SK-N-SH (cell line): ENCODE measurements at regions not wholly inside any gene's neighbourhood (a gene's known extent, or its start where the extent isn't known, plus 50 kb on each side); places are given as distances from the start of the nearest gene placed in this dataset.

Experiments
- CTCF ChIA-PET: fragments of 300-600, 350-600 bp; formaldehyde crosslinking; extraction: SDS; loops from one replicate; lab custom pipeline; 2021; lab: Yijun Ruan, JAX
- POLR2A ChIA-PET: fragments of 350-600 bp; sonication (Branson Sonifier 250); formaldehyde crosslinking; extraction: SDS; loops from one replicate; lab custom pipeline; 2020; ENCODE audit warnings: antibody characterized with exemption, inconsistent platforms; lab: Yijun Ruan, JAX
- DNase-seq: peaks from one replicate; pipeline ENCODE4 v3.0.0; 2012
- H2AFZ ChIP-seq: fragments of 200-600 bp; sonication (generic); 2 replicates; pipeline ENCODE4 v1.8.1; 2016; ENCODE audit warnings: antibody characterized with exemption, mild to moderate bottlenecking, low read depth
- H3F3A ChIP-seq: fragments of 200-600 bp; sonication (generic); replicated peaks from 2 replicates; pipeline ENCODE3; 2016; ENCODE audit warnings: antibody characterized with exemption, mild to moderate bottlenecking; ENCODE audit not compliant: insufficient read depth
- H3K27ac ChIP-seq, 2 experiments: fragments of 200-500 bp in 1 of 2; fragments of 200-600 bp in 1 of 2; sonication (Bioruptor generic) in 1 of 2; sonication (generic), shearing (Covaris generic) in 1 of 2; 2 replicates each; pipeline versions ENCODE4 v1.5.1 to v1.6.1; 2014 to 2016; ENCODE audit warnings: low read depth in 2 of 2, inconsistent platforms in 1 of 2, low read length in 1 of 2, mild to moderate bottlenecking in 1 of 2, mixed read lengths in 1 of 2
- H3K27me3 ChIP-seq: fragments of 200-600 bp; sonication (generic), shearing (Covaris generic); 2 replicates; pipeline ENCODE4 v1.6.1; 2016; ENCODE audit warnings: mixed run types; ENCODE audit not compliant: insufficient read depth
- H3K36me3 ChIP-seq, 2 experiments: fragments of 200-500 bp in 1 of 2; fragments of 200-600 bp in 1 of 2; sonication (Bioruptor generic) in 1 of 2; sonication (generic) in 1 of 2; replicated peaks in 1 of 2; 2 replicates each; pipeline versions ENCODE3 to v1.5.1; 2014 to 2016; ENCODE audit warnings: low read length in 1 of 2, mild to moderate bottlenecking in 1 of 2; ENCODE audit not compliant: insufficient read depth in 2 of 2, control insufficient read depth in 1 of 2
- H3K4me1 ChIP-seq, 2 experiments: fragments of 200-500 bp in 1 of 2; fragments of 200-600 bp in 1 of 2; sonication (Bioruptor generic) in 1 of 2; sonication (generic), shearing (Covaris generic) in 1 of 2; 2 replicates each; pipeline versions ENCODE4 v1.5.1 to v1.6.1; 2014 to 2016; ENCODE audit warnings: low read depth in 1 of 2, low read length in 1 of 2, mixed run types in 1 of 2; ENCODE audit not compliant: insufficient read depth in 2 of 2, control insufficient read depth in 1 of 2
- H3K4me2 ChIP-seq: fragments of 200-600 bp; sonication (generic), shearing (Covaris generic); 2 replicates; pipeline ENCODE4 v1.6.1; 2017; ENCODE audit warnings: mixed run types
- H3K4me3 ChIP-seq, 2 experiments: fragments of 200-500 bp in 1 of 2; fragments of 200-600 bp in 1 of 2; sonication (Bioruptor generic) in 1 of 2; sonication (generic), shearing (Covaris generic) in 1 of 2; 2 replicates each; pipeline versions ENCODE4 v1.5.1 to v1.8.1; 2014 to 2016; ENCODE audit warnings: low read depth in 2 of 2, inconsistent platforms in 1 of 2, low read length in 1 of 2, mild to moderate bottlenecking in 1 of 2, mixed read lengths in 1 of 2, moderate library complexity in 1 of 2
- H3K79me2 ChIP-seq: fragments of 200-600 bp; sonication (generic); 2 replicates; pipeline ENCODE4 v1.8.1; 2017; ENCODE audit warnings: mild to moderate bottlenecking; ENCODE audit not compliant: insufficient read depth
- H3K9ac ChIP-seq: fragments of 200-600 bp; sonication (generic); 2 replicates; pipeline ENCODE4 v1.6.1; 2017; ENCODE audit warnings: mixed run types
- H3K9me2 ChIP-seq: fragments of 200-600 bp; sonication (generic); 2 replicates; pipeline ENCODE4 v1.6.1; 2017; ENCODE audit warnings: mixed run types
- H3K9me3 ChIP-seq: fragments of 200-600 bp; sonication (generic); 2 replicates; pipeline ENCODE4 v1.6.1; 2017; ENCODE audit warnings: mixed run types, mild to moderate bottlenecking, moderate library complexity
- H4K20me1 ChIP-seq: fragments of 200-600 bp; sonication (generic); 2 replicates; pipeline ENCODE4 v1.6.1; 2017; ENCODE audit warnings: mild to moderate bottlenecking, mixed run types; ENCODE audit not compliant: insufficient read depth
- ELF1 ChIP-seq: IDR thresholded peaks from 2 replicates; pipeline ENCODE4 v1.4.0; 2012
- EP300 ChIP-seq, 2 experiments: IDR thresholded peaks; 2 replicates each; pipeline versions ENCODE4 v1.4.0 to v1.6.1; 2012; ENCODE audit warnings: borderline replicate concordance in 1 of 2, low read depth in 1 of 2, low read length in 1 of 2
- FOSL2 ChIP-seq: IDR thresholded peaks from 2 replicates; pipeline ENCODE4 v1.4.0; 2012; ENCODE audit warnings: low read depth, mild to moderate bottlenecking, moderate library complexity, borderline replicate concordance
- FOXJ3 ChIP-seq: sonication (generic); formaldehyde crosslinking; IDR thresholded peaks from 2 replicates; pipeline ENCODE4 v1.5.1; 2020; ENCODE audit warnings: mild to moderate bottlenecking, missing genetic modification reagents
- GABPA ChIP-seq: IDR thresholded peaks from 2 replicates; pipeline ENCODE4 v1.4.0; 2012; ENCODE audit warnings: low read depth, mild to moderate bottlenecking
- GATA2 ChIP-seq: sonication (generic); formaldehyde crosslinking; IDR thresholded peaks from 2 replicates; pipeline ENCODE4 v1.5.0; 2020; ENCODE audit warnings: mild to moderate bottlenecking, missing genetic modification reagents
- MEF2A ChIP-seq: IDR thresholded peaks from 2 replicates; pipeline ENCODE4 v1.4.0; 2012; ENCODE audit warnings: low read depth, borderline replicate concordance
- NRF1 ChIP-seq: IDR thresholded peaks from 2 replicates; pipeline ENCODE4 v1.6.1; 2012; ENCODE audit warnings: low read depth, mild to moderate bottlenecking, low read length
- RCOR1 ChIP-seq: fragments of 150-350 bp; IDR thresholded peaks from 2 replicates; pipeline ENCODE4 v1.6.1; 2017; ENCODE audit warnings: antibody characterized with exemption, low read length
- RFX5 ChIP-seq: IDR thresholded peaks from 2 replicates; pipeline ENCODE4 v1.6.1; 2012; ENCODE audit warnings: mild to moderate bottlenecking, improper control_type of control experiment, low read length
- RXRA ChIP-seq: IDR thresholded peaks from 2 replicates; pipeline ENCODE4 v1.4.0; 2012; ENCODE audit warnings: low read depth, mild to moderate bottlenecking, borderline replicate concordance
- TAF1 ChIP-seq: IDR thresholded peaks from 2 replicates; pipeline ENCODE4 v1.6.1; 2012; ENCODE audit warnings: low read depth, mild to moderate bottlenecking, low read length, moderate library complexity, borderline replicate concordance
- TCF12 ChIP-seq: IDR thresholded peaks from 2 replicates; pipeline ENCODE4 v1.4.0; 2012
- YY1 ChIP-seq: IDR thresholded peaks from 2 replicates; pipeline ENCODE4 v1.4.0; 2012; ENCODE audit warnings: low read depth, mild to moderate bottlenecking
- WGBS: methylation state at CpG from one replicate; pipeline ENCODE4 v1.1.6; 2017; ENCODE audit warnings: low lambda C conversion rate; 5-methylcytosine and 5-hydroxymethylcytosine counted together
- TF ChIP-seq, protein P1 (sequence below): fragments of 150-350 bp; IDR thresholded peaks from 2 replicates; pipeline ENCODE4 v1.6.1; 2016; ENCODE audit warnings: mild to moderate bottlenecking, low read depth, low read length
- TF ChIP-seq, protein P2 (sequence below): IDR thresholded peaks from 2 replicates; pipeline ENCODE4 v1.6.1; 2012; ENCODE audit warnings: mild to moderate bottlenecking, low read depth, low read length, moderate library complexity

- TF ChIP-seq FOXJ3 = no peak
- no peak for TF ChIP-seq NRF1
- TF ChIP-seq, protein P1, sequence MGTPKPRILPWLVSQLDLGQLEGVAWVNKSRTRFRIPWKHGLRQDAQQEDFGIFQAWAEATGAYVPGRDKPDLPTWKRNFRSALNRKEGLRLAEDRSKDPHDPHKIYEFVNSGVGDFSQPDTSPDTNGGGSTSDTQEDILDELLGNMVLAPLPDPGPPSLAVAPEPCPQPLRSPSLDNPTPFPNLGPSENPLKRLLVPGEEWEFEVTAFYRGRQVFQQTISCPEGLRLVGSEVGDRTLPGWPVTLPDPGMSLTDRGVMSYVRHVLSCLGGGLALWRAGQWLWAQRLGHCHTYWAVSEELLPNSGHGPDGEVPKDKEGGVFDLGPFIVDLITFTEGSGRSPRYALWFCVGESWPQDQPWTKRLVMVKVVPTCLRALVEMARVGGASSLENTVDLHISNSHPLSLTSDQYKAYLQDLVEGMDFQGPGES = no peak
- TF ChIP-seq GABPA = no peak
- TF ChIP-seq, protein P2, sequence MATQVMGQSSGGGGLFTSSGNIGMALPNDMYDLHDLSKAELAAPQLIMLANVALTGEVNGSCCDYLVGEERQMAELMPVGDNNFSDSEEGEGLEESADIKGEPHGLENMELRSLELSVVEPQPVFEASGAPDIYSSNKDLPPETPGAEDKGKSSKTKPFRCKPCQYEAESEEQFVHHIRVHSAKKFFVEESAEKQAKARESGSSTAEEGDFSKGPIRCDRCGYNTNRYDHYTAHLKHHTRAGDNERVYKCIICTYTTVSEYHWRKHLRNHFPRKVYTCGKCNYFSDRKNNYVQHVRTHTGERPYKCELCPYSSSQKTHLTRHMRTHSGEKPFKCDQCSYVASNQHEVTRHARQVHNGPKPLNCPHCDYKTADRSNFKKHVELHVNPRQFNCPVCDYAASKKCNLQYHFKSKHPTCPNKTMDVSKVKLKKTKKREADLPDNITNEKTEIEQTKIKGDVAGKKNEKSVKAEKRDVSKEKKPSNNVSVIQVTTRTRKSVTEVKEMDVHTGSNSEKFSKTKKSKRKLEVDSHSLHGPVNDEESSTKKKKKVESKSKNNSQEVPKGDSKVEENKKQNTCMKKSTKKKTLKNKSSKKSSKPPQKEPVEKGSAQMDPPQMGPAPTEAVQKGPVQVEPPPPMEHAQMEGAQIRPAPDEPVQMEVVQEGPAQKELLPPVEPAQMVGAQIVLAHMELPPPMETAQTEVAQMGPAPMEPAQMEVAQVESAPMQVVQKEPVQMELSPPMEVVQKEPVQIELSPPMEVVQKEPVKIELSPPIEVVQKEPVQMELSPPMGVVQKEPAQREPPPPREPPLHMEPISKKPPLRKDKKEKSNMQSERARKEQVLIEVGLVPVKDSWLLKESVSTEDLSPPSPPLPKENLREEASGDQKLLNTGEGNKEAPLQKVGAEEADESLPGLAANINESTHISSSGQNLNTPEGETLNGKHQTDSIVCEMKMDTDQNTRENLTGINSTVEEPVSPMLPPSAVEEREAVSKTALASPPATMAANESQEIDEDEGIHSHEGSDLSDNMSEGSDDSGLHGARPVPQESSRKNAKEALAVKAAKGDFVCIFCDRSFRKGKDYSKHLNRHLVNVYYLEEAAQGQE = no peak
- no peak for TF ChIP-seq RXRA
- no peak for TF ChIP-seq RCOR1
These were observed 518.2 kb upstream of the ARID1B start (continued) for GRCh38 chr6:156258981-156259380.

GRCh38 chr6:156256161-156256560 lies 521.0 kb upstream of the ARID1B start:
- DNase-seq = no peak
- H3F3A ChIP-seq = no peaks in the 10 kb centered on the region
- no peak overlapping the region for H2AFZ ChIP-seq
- no peaks in the 10 kb centered on the region for H3K9me3 ChIP-seq
- H3K4me2 ChIP-seq = no peak overlapping the region
- H3K9ac ChIP-seq = no peak overlapping the region
- H3K4me3 ChIP-seq = no peak overlapping the region
- H3K27me3 ChIP-seq = no peaks in the 10 kb centered on the region
- no peaks in the 10 kb centered on the region for H3K9me2 ChIP-seq
- H3K79me2 ChIP-seq = no peaks in the 10 kb centered on the region
- no peaks in the 10 kb centered on the region for H3K36me3 ChIP-seq
- no peak overlapping the region for H3K27ac ChIP-seq
- POLR2A ChIA-PET = no interaction called here
- 72% methylated on average over 10 of the region's 10 CpGs for WGBS
- no peaks in the 10 kb centered on the region for H3K4me1 ChIP-seq
- CTCF ChIA-PET = interaction anchor here (0.6 kb wide), 1 partner anchor 34 kb away, joined by 3 read pairs; no protein-coding TSS in a partner anchor
- H4K20me1 ChIP-seq = no peaks in the 10 kb centered on the region
- no peak for TF ChIP-seq MEF2A
- no peak for TF ChIP-seq EP300 (IDR thresholded peaks at IDR 0.05; ENCODE audit: borderline replicate concordance in 1 of 2, low read depth in 1 of 2, low read length in 1 of 2)
- no peak for TF ChIP-seq TCF12
- TF ChIP-seq YY1 = no peak
- TF ChIP-seq ELF1 = no peak
- TF ChIP-seq FOSL2 = no peak
- no peak for TF ChIP-seq TAF1
- TF ChIP-seq NRF1 = no peak
- TF ChIP-seq GATA2 (CRISPR knock-in tag) = no peak
- no peak for TF ChIP-seq RFX5
